ENCODE measurements at regions not wholly inside any gene's neighbourhood (a gene's known extent, or its start where the extent isn't known, plus 50 kb on each side); places are given as distances from the start of the nearest gene placed in this dataset.

DNA sequence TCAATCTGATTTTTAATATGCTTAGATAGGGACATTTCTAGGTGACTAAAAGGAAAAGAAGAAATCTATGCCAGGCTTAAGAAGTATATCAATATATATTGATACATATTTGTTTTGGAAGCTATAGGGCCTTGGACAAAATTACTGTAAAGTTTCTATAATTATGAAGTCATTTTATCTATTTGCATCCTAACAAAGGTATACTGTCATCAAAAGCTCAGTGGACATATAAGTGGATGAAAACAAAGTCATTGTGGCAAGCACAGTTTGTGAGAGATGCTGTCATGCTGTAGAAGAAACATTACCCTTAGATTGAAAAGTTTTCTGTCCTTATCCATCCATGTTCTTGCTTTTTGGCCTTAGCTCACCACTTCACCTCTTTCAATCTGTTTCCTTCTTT lies 140.3 kb upstream of the SPEF2 start:
- TF ChIP-seq, protein P1, sequence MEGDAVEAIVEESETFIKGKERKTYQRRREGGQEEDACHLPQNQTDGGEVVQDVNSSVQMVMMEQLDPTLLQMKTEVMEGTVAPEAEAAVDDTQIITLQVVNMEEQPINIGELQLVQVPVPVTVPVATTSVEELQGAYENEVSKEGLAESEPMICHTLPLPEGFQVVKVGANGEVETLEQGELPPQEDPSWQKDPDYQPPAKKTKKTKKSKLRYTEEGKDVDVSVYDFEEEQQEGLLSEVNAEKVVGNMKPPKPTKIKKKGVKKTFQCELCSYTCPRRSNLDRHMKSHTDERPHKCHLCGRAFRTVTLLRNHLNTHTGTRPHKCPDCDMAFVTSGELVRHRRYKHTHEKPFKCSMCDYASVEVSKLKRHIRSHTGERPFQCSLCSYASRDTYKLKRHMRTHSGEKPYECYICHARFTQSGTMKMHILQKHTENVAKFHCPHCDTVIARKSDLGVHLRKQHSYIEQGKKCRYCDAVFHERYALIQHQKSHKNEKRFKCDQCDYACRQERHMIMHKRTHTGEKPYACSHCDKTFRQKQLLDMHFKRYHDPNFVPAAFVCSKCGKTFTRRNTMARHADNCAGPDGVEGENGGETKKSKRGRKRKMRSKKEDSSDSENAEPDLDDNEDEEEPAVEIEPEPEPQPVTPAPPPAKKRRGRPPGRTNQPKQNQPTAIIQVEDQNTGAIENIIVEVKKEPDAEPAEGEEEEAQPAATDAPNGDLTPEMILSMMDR (IDR thresholded peaks at IDR 0.05), result no peak
- no peak for TF ChIP-seq POLR2A (IDR thresholded peaks at IDR 0.05)
